SK-N-MC (cell line): ENCODE measurements at regions not wholly inside any gene's neighbourhood (a gene's known extent, or its start where the extent isn't known, plus 50 kb on each side); places are given as distances from the start of the nearest gene placed in this dataset.

Experiments used
- EZH2 ChIP-seq: fragments of 200-600 bp; sonication (generic); IDR thresholded peaks from one replicate; pipeline ENCODE4 v1.6.1; 2017; ENCODE audit warnings: antibody characterized with exemption
- FOXP2 ChIP-seq: optimal IDR thresholded peaks from 2 replicates; pipeline ENCODE3; 2011; ENCODE audit warnings: mild to moderate bottlenecking, moderate library complexity; ENCODE audit not compliant: insufficient read depth; ENCODE audit errors: extremely low read length, control extremely low read depth
- POLR2AphosphoS5 ChIP-seq: IDR thresholded peaks from 2 replicates; pipeline ENCODE4 v1.6.1; 2012; ENCODE audit warnings: mild to moderate bottlenecking, low read depth, low read length, borderline replicate concordance

DNA sequence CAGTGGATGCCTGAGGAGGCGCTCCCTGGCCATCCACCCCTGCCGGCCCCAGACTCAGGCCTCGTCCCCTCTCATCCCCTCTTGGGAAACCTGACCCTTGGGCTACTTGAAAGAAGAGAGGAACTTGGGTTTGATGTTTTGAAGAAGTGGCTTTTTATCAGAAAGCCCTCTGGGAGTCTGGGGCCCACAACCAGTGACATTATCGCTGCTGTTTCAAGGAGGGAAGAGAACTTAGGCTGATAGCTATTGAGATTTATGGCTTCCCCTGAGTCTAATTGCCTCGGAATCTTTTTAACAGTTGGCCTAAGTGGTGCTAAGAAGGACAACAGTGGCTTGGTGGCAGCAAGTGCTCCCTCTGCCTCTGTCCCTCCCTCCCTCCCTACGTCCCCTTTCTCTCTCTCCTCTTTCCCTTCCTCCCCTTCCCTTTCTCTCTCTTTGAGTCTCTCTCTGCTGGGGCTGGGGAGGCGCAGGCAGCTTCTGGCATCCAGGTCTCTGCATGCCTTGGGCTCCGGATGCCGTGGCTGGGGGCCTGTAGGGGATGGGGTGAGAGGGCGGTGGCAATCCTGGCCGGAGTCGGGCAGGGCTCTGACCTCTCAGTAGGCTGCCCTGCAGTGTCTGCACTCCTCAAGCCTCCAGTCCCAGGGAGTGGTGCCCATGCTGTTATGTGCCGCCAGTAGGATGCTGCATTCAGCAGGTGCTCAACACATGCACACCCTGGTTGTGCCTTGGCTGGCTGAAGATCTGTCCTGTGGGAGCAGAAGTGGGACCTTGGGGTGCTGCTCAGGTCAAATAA, 49.6 kb upstream of the RXRA start:
- TF ChIP-seq EZH2 (no peak), POLR2AphosphoS5 (no peak), FOXP2 (no peak)
